Epithelial cell of esophagus (primary cell): ENCODE measurements at regions not wholly inside any gene's neighbourhood (a gene's known extent, or its start where the extent isn't known, plus 50 kb on each side); places are given as distances from the start of the nearest gene placed in this dataset.

ENCODE experiments used
- DNase-seq: peaks from one replicate; pipeline ENCODE4 v3.0.0; 2010; ENCODE audit warnings: low read depth
- H3K4me3 ChIP-seq: 2 replicates; pipeline ENCODE4 v1.5.1; 2011; ENCODE audit warnings: mild to moderate bottlenecking, low read length, control low read depth
- CTCF ChIP-seq: IDR thresholded peaks from 2 replicates; pipeline ENCODE4 v1.5.1; 2011; ENCODE audit warnings: low read depth, mild to moderate bottlenecking, low read length, control low read depth, inconsistent platforms; ENCODE audit not compliant: insufficient read depth; ENCODE audit errors: missing control alignments

- no peak for DNase-seq
- no peak for TF ChIP-seq CTCF
- H3K4me3 ChIP-seq = no peak overlapping the region
These were observed 181.7 kb upstream of the AGTR2 start for GRCh38 chrX:115988825-115989224.

- H3K4me3 ChIP-seq = no peak overlapping the region
- DNase-seq = no peak
- no peak for TF ChIP-seq CTCF
These were observed 180.9 kb upstream of the AGTR2 start for GRCh38 chrX:115989686-115990085.

GRCh38 chrX:116009346-116009745 lies 161.2 kb upstream of the AGTR2 start:
- no peak overlapping the region for H3K4me3 ChIP-seq
- no peak for DNase-seq
- TF ChIP-seq CTCF = no peak

- H3K4me3 ChIP-seq = no peak overlapping the region
- TF ChIP-seq CTCF = no peak
These were observed 160.5 kb upstream of the AGTR2 start for GRCh38 chrX:116009861-116010710.

GRCh38 chrX:116010939-116011338 lies 159.6 kb upstream of the AGTR2 start:
- H3K4me3 ChIP-seq = no peak overlapping the region
- TF ChIP-seq CTCF = no peak
- no peak for DNase-seq

More at GRCh38 chrX:116009861-116010710, 160.5 kb upstream of the AGTR2 start:
- DNase-seq = no peak

GRCh38 chrX:116031331-116031730 lies 139.2 kb upstream of the AGTR2 start:
- no peak for TF ChIP-seq CTCF
- no peak overlapping the region for H3K4me3 ChIP-seq

More at GRCh38 chrX:116031331-116031730, 139.2 kb upstream of the AGTR2 start:
- peak; percentile 0 for DNase-seq
